ENCODE measurements at regions not wholly inside any gene's neighbourhood (a gene's known extent, or its start where the extent isn't known, plus 50 kb on each side); places are given as distances from the start of the nearest gene placed in this dataset.

DNA sequence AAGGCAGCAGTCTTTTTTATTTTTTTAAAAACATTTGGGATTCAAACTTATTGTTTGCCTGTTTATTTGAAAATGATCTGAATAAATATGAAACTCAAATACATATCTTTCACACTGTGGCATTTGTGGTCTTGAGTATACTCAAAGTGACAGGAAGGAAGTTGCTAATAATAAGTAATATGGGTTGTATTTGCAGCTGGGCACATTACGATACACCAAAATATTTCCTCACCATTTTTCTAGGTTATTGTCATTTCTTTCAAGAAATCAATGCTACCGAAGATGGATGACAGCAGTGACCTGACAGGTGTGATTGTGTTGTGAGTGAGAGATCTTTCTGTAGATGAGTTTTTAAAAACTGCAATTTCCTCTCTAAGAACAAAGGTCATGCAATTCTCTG lies 665.7 kb downstream of the CDH8 start:
- BruUV-seq (replicated peaks): no TSS peak
- no peak for ATAC-seq
- in situ Hi-C loops (cut with HindIII; ENCODE audit: extremely low pct_ligation_motif_present, low pct_unique_long_range_greater_than_20kb) (no loop called here), intact Hi-C loops (cut with micrococcal nuclease; ENCODE audit: unreplicated experiment) (no loop called here)
- Histone ChIP-seq H3K36me3 (replicated peaks in 1 of 2; ENCODE audit: control insufficient read depth in 1 of 2, insufficient read depth in 2 of 2, low read length in 2 of 2) (no peaks in the 10 kb centered on the region), H3K27me3 (ENCODE audit: control insufficient read depth in 1 of 2, insufficient read depth in 2 of 2, low read length in 2 of 2) (no peaks in the 10 kb centered on the region), H3K9me3 (ENCODE audit: low read length) (peaks cover 27% of the 10 kb centered on the region; the same call in 1 of the 2 replicates), H3K27ac (ENCODE audit: extremely low read length, insufficient read depth, low read length) (no peak overlapping the region), H3K79me2 (ENCODE audit: insufficient read depth, low read length) (no peaks in the 10 kb centered on the region), H3K4me3 (replicated peaks in 1 of 3; ENCODE audit: insufficient read depth in 1 of 3, low read depth in 2 of 3, low read length in 3 of 3) (no peak overlapping the region), H2AFZ (ENCODE audit: low read length) (no peak overlapping the region), H3K9ac (ENCODE audit: insufficient read depth, low read depth, low read length) (no peak overlapping the region), H3K4me2 (ENCODE audit: low read depth, low read length) (no peak overlapping the region), H4K20me1 (ENCODE audit: insufficient read depth, low read length) (no peaks in the 10 kb centered on the region), H3K4me1 (ENCODE audit: insufficient read depth, low read length) (no peaks in the 10 kb centered on the region)
- TF ChIP-seq ZNF253 (CRISPR knock-in tag; IDR thresholded peaks at IDR 0.05; ENCODE audit: borderline replicate concordance) (no peak), MAFG (CRISPR knock-in tag; IDR thresholded peaks at IDR 0.05) (no peak)
- TF ChIP-seq, protein P1, sequence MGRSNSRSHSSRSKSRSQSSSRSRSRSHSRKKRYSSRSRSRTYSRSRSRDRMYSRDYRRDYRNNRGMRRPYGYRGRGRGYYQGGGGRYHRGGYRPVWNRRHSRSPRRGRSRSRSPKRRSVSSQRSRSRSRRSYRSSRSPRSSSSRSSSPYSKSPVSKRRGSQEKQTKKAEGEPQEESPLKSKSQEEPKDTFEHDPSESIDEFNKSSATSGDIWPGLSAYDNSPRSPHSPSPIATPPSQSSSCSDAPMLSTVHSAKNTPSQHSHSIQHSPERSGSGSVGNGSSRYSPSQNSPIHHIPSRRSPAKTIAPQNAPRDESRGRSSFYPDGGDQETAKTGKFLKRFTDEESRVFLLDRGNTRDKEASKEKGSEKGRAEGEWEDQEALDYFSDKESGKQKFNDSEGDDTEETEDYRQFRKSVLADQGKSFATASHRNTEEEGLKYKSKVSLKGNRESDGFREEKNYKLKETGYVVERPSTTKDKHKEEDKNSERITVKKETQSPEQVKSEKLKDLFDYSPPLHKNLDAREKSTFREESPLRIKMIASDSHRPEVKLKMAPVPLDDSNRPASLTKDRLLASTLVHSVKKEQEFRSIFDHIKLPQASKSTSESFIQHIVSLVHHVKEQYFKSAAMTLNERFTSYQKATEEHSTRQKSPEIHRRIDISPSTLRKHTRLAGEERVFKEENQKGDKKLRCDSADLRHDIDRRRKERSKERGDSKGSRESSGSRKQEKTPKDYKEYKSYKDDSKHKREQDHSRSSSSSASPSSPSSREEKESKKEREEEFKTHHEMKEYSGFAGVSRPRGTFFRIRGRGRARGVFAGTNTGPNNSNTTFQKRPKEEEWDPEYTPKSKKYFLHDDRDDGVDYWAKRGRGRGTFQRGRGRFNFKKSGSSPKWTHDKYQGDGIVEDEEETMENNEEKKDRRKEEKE (IDR thresholded peaks at IDR 0.05): no peak
- TF ChIP-seq, protein P2, sequence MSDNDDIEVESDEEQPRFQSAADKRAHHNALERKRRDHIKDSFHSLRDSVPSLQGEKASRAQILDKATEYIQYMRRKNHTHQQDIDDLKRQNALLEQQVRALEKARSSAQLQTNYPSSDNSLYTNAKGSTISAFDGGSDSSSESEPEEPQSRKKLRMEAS (IDR thresholded peaks at IDR 0.05): no peak
- no peak for FAIRE-seq
- ChIA-PET CTCF (ENCODE audit: low intra/inter-chr PET ratio, low total read pairs) (no interaction called here), POLR2A (no interaction called here)
- WGBS (ENCODE audit: low lambda C conversion rate): 6% methylated on average over 2 of the region's 2 CpGs
- DNase-seq (ENCODE audit: low spot score): no peak

DNA sequence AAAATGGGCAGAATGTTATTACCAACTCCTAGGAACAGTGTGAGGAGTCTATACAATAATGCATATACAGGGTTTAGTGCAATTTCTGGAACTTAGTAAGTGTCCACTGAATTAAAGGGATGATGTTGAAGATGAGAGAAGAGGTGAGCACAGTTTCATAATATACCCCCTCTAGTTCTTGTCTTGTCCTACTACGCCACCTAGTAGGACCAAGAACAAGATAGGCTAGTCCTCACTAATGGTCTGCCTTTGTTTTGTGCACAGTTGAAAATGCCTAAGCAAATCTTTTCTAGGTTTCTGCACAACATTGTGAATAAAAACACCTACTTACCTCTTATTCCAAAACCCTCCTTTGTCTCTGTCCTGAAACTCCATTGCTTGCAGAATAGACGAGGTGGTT lies 670.2 kb downstream of the CDH8 start:
- Histone ChIP-seq H3K9ac (ENCODE audit: insufficient read depth, low read depth, low read length) (no peak overlapping the region), H3K4me2 (ENCODE audit: low read depth, low read length) (no peak overlapping the region), H3K27ac (ENCODE audit: extremely low read length, insufficient read depth, low read length) (no peak overlapping the region), H3K79me2 (ENCODE audit: insufficient read depth, low read length) (no peaks in the 10 kb centered on the region), H3K36me3 (replicated peaks in 1 of 2; ENCODE audit: control insufficient read depth in 1 of 2, insufficient read depth in 2 of 2, low read length in 2 of 2) (no peaks in the 10 kb centered on the region), H3K9me3 (ENCODE audit: low read length) (peaks cover 10% of the 10 kb centered on the region; the same call in 1 of the 2 replicates), H2AFZ (ENCODE audit: low read length) (no peak overlapping the region), H4K20me1 (ENCODE audit: insufficient read depth, low read length) (no peaks in the 10 kb centered on the region), H3K27me3 (ENCODE audit: control insufficient read depth in 1 of 2, insufficient read depth in 2 of 2, low read length in 2 of 2) (no peaks in the 10 kb centered on the region), H3K4me3 (replicated peaks in 1 of 3; ENCODE audit: insufficient read depth in 1 of 3, low read depth in 2 of 3, low read length in 3 of 3) (no peak overlapping the region), H3K4me1 (ENCODE audit: insufficient read depth, low read length) (no peaks in the 10 kb centered on the region)
- 5% methylated on average over 2 of the region's 2 CpGs for WGBS (ENCODE audit: low lambda C conversion rate)
- intact Hi-C loops (cut with micrococcal nuclease; ENCODE audit: unreplicated experiment): no loop called here
- DNase-seq (ENCODE audit: low spot score) (no peak), FAIRE-seq (no peak), ATAC-seq (no peak)
- in situ Hi-C loops (cut with HindIII; ENCODE audit: extremely low pct_ligation_motif_present, low pct_unique_long_range_greater_than_20kb): no loop called here
- POLR2A ChIA-PET: no interaction called here
- no TSS peak for BruUV-seq (replicated peaks)
- CTCF ChIA-PET (ENCODE audit: low intra/inter-chr PET ratio, low total read pairs): no interaction called here
- TF ChIP-seq HDAC6 (IDR thresholded peaks at IDR 0.05; ENCODE audit: low read depth, low read length) (no peak), ZKSCAN8 (CRISPR knock-in tag; IDR thresholded peaks at IDR 0.05; ENCODE audit: borderline replicate concordance) (no peak), BORCS8-MEF2B (CRISPR knock-in tag; IDR thresholded peaks at IDR 0.05) (no peak), GABPB1 (CRISPR knock-in tag; IDR thresholded peaks at IDR 0.05) (no peak), ZNF446 (CRISPR knock-in tag; IDR thresholded peaks at IDR 0.05) (no peak), TP53 (CRISPR knock-in tag; conservative IDR thresholded peaks at IDR 0.05) (no peak), ZNF841 (CRISPR knock-in tag; IDR thresholded peaks at IDR 0.05; ENCODE audit: borderline replicate concordance) (no peak), SMAD9 (CRISPR knock-in tag; IDR thresholded peaks at IDR 0.05) (no peak), RXRA (CRISPR knock-in tag; IDR thresholded peaks at IDR 0.05) (no peak), HNRNPLL (IDR thresholded peaks at IDR 0.05; ENCODE audit: low read depth, low read length, poor library complexity, severe bottlenecking) (no peak)
- TF ChIP-seq, protein P3, sequence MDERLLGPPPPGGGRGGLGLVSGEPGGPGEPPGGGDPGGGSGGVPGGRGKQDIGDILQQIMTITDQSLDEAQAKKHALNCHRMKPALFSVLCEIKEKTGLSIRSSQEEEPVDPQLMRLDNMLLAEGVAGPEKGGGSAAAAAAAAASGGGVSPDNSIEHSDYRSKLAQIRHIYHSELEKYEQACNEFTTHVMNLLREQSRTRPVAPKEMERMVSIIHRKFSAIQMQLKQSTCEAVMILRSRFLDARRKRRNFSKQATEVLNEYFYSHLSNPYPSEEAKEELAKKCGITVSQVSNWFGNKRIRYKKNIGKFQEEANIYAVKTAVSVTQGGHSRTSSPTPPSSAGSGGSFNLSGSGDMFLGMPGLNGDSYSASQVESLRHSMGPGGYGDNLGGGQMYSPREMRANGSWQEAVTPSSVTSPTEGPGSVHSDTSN (CRISPR knock-in tag; IDR thresholded peaks at IDR 0.05): no peak
- TF ChIP-seq, protein P4, sequence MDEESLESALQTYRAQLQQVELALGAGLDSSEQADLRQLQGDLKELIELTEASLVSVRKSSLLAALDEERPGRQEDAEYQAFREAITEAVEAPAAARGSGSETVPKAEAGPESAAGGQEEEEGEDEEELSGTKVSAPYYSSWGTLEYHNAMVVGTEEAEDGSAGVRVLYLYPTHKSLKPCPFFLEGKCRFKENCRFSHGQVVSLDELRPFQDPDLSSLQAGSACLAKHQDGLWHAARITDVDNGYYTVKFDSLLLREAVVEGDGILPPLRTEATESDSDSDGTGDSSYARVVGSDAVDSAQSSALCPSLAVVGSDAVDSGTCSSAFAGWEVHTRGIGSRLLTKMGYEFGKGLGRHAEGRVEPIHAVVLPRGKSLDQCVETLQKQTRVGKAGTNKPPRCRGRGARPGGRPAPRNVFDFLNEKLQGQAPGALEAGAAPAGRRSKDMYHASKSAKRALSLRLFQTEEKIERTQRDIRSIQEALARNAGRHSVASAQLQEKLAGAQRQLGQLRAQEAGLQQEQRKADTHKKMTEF (CRISPR knock-in tag; IDR thresholded peaks at IDR 0.05): no peak

Measured in HepG2 (cell line).